Colonic mucosa (tissue), 4 donors: ENCODE measurements at regions not wholly inside any gene's neighbourhood (a gene's known extent, or its start where the extent isn't known, plus 50 kb on each side); places are given as distances from the start of the nearest gene placed in this dataset.

ENCODE experiments used
- DNase-seq: peaks from one replicate; pipeline ENCODE4 v3.0.0-alpha.2; 2020
- H3K27ac ChIP-seq: fragments of 200-600 bp; one replicate; pipeline ENCODE4 v1.8.0; 2021
- H3K27me3 ChIP-seq: fragments of 200-600 bp; one replicate; pipeline ENCODE4 v1.8.0; 2021
- H3K36me3 ChIP-seq: fragments of 200-600 bp; one replicate; pipeline ENCODE4 v1.8.0; 2021
- H3K4me1 ChIP-seq: fragments of 200-600 bp; one replicate; pipeline ENCODE4 v1.8.0; 2021; ENCODE audit warnings: mild to moderate bottlenecking
- H3K4me3 ChIP-seq: fragments of 200-600 bp; one replicate; pipeline ENCODE4 v1.8.0; 2021
- H3K9ac ChIP-seq, 2 donors: one replicate each; pipeline ENCODE4 v1.7.0; 2013; ENCODE audit warnings: control low read depth in 2 of 2, low read depth in 2 of 2, low read length in 2 of 2
- H3K9me3 ChIP-seq: fragments of 200-600 bp; one replicate; pipeline ENCODE4 v1.8.0; 2021
- CTCF ChIP-seq: fragments of 200-600 bp; IDR thresholded peaks from one replicate; pipeline ENCODE4 v1.8.0; 2022; ENCODE audit warnings: antibody characterized with exemption, mild to moderate bottlenecking
- intact Hi-C: fragments of 100-400 bp; cut with DNase I; formaldehyde crosslinking; loops from one replicate; pipeline ENCODE4 v1.14.1; 2022
- donor health status: healthy.
- donor health status: DM: no; HTN: no; CAD: no.
- donor health status: DM: no; HTN: no; CAD: no.

GRCh38 chr15:70547846-70548487 lies 215.4 kb downstream of the UACA start:
- no peak for TF ChIP-seq CTCF
- Histone ChIP-seq H3K4me3 (no peak overlapping the region), H3K9me3 (no peaks in the 10 kb centered on the region), H3K36me3 (no peaks in the 10 kb centered on the region), H3K27ac (no peak overlapping the region), H3K27me3 (no peaks in the 10 kb centered on the region), H3K4me1 (no peaks in the 10 kb centered on the region), H3K9ac (no peak overlapping the region)
- DNase-seq, result no peak
- intact Hi-C loops, result no loop called here

- intact Hi-C loops, result no loop called here
- no peak for TF ChIP-seq CTCF
- Histone ChIP-seq H3K4me1 (no peaks in the 10 kb centered on the region), H3K4me3 (no peak overlapping the region), H3K9ac (no peak overlapping the region), H3K27me3 (no peaks in the 10 kb centered on the region), H3K36me3 (no peaks in the 10 kb centered on the region), H3K27ac (no peak overlapping the region), H3K9me3 (no peaks in the 10 kb centered on the region)
- DNase-seq, result no peak
Measured at GRCh38 chr15:70545526-70545925, 217.8 kb downstream of the UACA start.

DNA sequence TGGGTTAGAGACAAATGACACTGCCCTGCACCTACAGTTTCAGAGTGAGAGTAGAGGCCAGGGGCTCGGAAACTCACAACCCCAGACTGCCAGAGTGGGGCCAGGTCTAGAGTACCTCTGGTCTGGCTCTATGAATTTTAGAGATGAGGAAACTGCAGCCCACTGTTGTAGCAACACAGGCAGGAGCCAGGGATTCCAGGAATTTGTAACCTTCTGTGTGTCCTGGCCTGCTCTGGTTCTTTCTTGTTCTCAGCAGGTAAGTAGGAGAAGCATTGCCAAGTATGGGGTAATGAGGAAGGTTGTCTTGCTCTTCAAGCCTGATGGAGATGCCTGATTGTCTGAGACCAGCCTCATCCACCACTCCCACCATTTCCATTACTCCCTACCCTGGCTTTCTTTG lies 221.8 kb downstream of the UACA start:
- Histone ChIP-seq H3K27me3 (no peaks in the 10 kb centered on the region), H3K9ac (no peak overlapping the region), H3K36me3 (no peaks in the 10 kb centered on the region), H3K4me1 (no peaks in the 10 kb centered on the region), H3K9me3 (no peaks in the 10 kb centered on the region), H3K27ac (no peak overlapping the region), H3K4me3 (no peak overlapping the region)
- no peak for TF ChIP-seq CTCF
- intact Hi-C loops, result no loop called here
- no peak for DNase-seq

GRCh38 chr15:70539912-70540530 lies 223.3 kb downstream of the UACA start:
- Histone ChIP-seq H3K27ac (no peak overlapping the region), H3K9me3 (no peaks in the 10 kb centered on the region), H3K9ac (no peak overlapping the region), H3K4me1 (no peaks in the 10 kb centered on the region), H3K4me3 (no peak overlapping the region), H3K27me3 (no peaks in the 10 kb centered on the region), H3K36me3 (no peaks in the 10 kb centered on the region)
- intact Hi-C loops, result no loop called here
- no peak for DNase-seq
- TF ChIP-seq CTCF, result no peak

- no peak overlapping the region for H3K4me3 ChIP-seq
- no peak overlapping the region for H3K9ac ChIP-seq
- no peaks in the 10 kb centered on the region for H3K4me1 ChIP-seq
- no peaks in the 10 kb centered on the region for H3K36me3 ChIP-seq
- intact Hi-C loops, result no loop called here
- no peak for DNase-seq
- no peak for TF ChIP-seq CTCF
- H3K27me3 ChIP-seq, result no peaks in the 10 kb centered on the region
- H3K27ac ChIP-seq, result no peak overlapping the region
- H3K9me3 ChIP-seq, result no peaks in the 10 kb centered on the region
Measured at GRCh38 chr15:70539409-70539808, 223.9 kb downstream of the UACA start.
